ENCODE measurements at regions not wholly inside any gene's neighbourhood (a gene's known extent, or its start where the extent isn't known, plus 50 kb on each side); places are given as distances from the start of the nearest gene placed in this dataset.
A peak's percentile ranks its signal among the peaks of the same experiment; 100 is the strongest.

- CTCF ChIA-PET: no interaction called here
- DNase-seq (ENCODE audit: low spot score): no peak
- no peak for TF ChIP-seq CTCF (conservative IDR thresholded peaks at IDR 0.05; ENCODE audit: low read depth)
- POLR2A ChIA-PET (ENCODE audit: low non-redundant PET): no interaction called here
- peak overlapping the region; percentile 42 for H3K27ac ChIP-seq
These were observed 194.5 kb upstream of the TLE3 start for GRCh38 chr15:70292076-70292760.

- CTCF ChIA-PET: no interaction called here
- POLR2A ChIA-PET (ENCODE audit: low non-redundant PET): no interaction called here
- H3K27ac ChIP-seq: peak overlapping the region; percentile 42
- TF ChIP-seq CTCF (conservative IDR thresholded peaks at IDR 0.05; ENCODE audit: low read depth): no peak
- no peak for DNase-seq (ENCODE audit: low spot score)
These were observed 193.8 kb upstream of the TLE3 start for GRCh38 chr15:70291305-70292075.

- ChIA-PET CTCF (no interaction called here), POLR2A (ENCODE audit: low non-redundant PET) (no interaction called here)
- no peak for TF ChIP-seq CTCF (conservative IDR thresholded peaks at IDR 0.05; ENCODE audit: low read depth)
- DNase-seq (ENCODE audit: low spot score): no peak
- H3K27ac ChIP-seq: peak overlapping the region; percentile 42; the same call in 1 of the 2 replicates
These were observed 193.0 kb upstream of the TLE3 start for GRCh38 chr15:70290708-70291107.

- ChIA-PET POLR2A (ENCODE audit: low non-redundant PET) (no interaction called here), CTCF (no interaction called here)
- TF ChIP-seq CTCF (conservative IDR thresholded peaks at IDR 0.05; ENCODE audit: low read depth): no peak
- DNase-seq (ENCODE audit: low spot score): no peak
- H3K27ac ChIP-seq: peak overlapping the region; percentile 54
These were observed 191.7 kb upstream of the TLE3 start for GRCh38 chr15:70289191-70289955.

DNA sequence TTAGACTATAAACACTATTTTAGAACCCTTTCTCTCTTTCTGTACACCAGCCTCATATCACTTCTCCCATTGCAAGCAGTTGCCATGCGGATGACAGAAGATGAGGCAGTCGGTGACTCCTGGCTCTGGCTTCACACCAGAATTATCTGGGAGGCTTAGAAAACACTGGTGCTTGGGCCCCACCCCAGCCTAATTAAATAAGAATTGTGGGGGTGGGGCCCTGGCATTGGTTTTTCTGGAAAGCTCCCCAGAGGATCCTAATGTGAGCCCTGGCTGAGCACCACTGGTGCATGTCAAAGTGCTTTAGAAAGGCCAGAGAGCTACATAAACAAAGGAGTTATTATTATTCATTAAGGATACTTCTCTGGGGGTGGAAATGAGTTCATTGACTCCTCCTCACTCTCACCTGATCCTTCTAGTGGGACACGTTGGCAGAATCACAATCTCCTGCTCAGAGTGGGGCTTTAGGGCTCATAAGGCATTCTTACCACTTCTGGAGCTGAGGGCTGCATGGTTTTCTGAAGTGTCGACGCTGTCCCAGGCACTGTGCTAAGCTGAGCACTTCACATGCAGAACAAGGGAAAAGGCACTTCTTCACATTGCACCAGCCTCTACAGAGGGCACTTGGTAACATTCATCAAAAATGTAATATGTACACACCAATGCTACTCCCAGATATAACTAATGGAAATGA is 188.5 kb upstream of the TLE3 start:
- no peak overlapping the region for H3K27ac ChIP-seq
- CTCF ChIA-PET: interaction anchor here (0.6 kb wide), 1 partner anchor 206 kb away, joined by 3 read pairs; no protein-coding TSS in a partner anchor
- no peak for TF ChIP-seq CTCF (conservative IDR thresholded peaks at IDR 0.05; ENCODE audit: low read depth)
- DNase-seq (ENCODE audit: low spot score): no peak
- POLR2A ChIA-PET (ENCODE audit: low non-redundant PET): no interaction called here
